ENCODE measurements at regions not wholly inside any gene's neighbourhood (a gene's known extent, or its start where the extent isn't known, plus 50 kb on each side); places are given as distances from the start of the nearest gene placed in this dataset.

DNA sequence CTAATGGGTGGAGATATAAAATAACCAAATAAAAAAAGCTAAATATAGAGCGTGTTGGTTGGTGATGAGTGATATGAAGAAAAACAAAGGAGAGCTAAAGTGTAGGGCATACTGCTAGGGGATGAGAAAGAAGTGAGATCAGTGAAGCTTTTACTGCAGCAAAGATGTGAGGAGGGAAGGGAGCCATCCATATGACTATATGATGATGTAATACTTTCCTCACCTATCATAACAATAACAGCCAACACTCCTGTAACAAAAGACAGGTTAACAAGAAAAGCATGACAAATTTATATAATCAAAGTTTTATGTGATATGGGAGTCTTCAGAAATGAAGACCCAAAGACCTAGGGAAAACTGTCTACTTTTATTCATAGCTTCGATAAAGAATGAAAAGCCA lies 57.4 kb upstream of the LRFN5 start:
- TF ChIP-seq, protein P1, sequence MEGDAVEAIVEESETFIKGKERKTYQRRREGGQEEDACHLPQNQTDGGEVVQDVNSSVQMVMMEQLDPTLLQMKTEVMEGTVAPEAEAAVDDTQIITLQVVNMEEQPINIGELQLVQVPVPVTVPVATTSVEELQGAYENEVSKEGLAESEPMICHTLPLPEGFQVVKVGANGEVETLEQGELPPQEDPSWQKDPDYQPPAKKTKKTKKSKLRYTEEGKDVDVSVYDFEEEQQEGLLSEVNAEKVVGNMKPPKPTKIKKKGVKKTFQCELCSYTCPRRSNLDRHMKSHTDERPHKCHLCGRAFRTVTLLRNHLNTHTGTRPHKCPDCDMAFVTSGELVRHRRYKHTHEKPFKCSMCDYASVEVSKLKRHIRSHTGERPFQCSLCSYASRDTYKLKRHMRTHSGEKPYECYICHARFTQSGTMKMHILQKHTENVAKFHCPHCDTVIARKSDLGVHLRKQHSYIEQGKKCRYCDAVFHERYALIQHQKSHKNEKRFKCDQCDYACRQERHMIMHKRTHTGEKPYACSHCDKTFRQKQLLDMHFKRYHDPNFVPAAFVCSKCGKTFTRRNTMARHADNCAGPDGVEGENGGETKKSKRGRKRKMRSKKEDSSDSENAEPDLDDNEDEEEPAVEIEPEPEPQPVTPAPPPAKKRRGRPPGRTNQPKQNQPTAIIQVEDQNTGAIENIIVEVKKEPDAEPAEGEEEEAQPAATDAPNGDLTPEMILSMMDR (IDR thresholded peaks at IDR 0.05; ENCODE audit: insufficient read depth, low read length, poor library complexity, severe bottlenecking): no peak
- TF ChIP-seq EZH2phosphoT487 (conservative IDR thresholded peaks at IDR 0.05; ENCODE audit: low read length): no peak
